ENCODE measurements at regions not wholly inside any gene's neighbourhood (a gene's known extent, or its start where the extent isn't known, plus 50 kb on each side); places are given as distances from the start of the nearest gene placed in this dataset.

- H3K27ac Mint-ChIP-seq, result no peak overlapping the region
- H3K27me3 ChIP-seq (replicated peaks in 1 of 2; ENCODE audit: control insufficient read depth in 2 of 2, extremely low read depth in 1 of 2, insufficient read depth in 2 of 2, low read length in 1 of 2), result peaks cover 0 to 16% of the 10 kb centered on the region in 2 experiments
- H3K4me1 Mint-ChIP-seq, result no peaks in the 10 kb centered on the region
- CTCF ChIA-PET, result no interaction called here
- POLR2A ChIA-PET, result no interaction called here
- H3K27ac ChIP-seq (ENCODE audit: low read length), result no peak overlapping the region
- DNase-seq, result no peak
- H3K9me3 Mint-ChIP-seq, result no peaks in the 10 kb centered on the region
- H3K36me3 Mint-ChIP-seq, result no peaks in the 10 kb centered on the region
- no peak for ATAC-seq (replicated peaks in 1 of 4)
- H3K36me3 ChIP-seq (ENCODE audit: control insufficient read depth in 2 of 2, extremely low read depth in 1 of 2, insufficient read depth in 1 of 2, low read length in 1 of 2), result no peaks in the 10 kb centered on the region
- no peak overlapping the region for H3K4me3 Mint-ChIP-seq
- 72% methylated on average over 2 of the region's 5 CpGs for WGBS (ENCODE audit: insufficient coverage)
- no peaks in the 10 kb centered on the region for H3K9me3 ChIP-seq
- no peaks in the 10 kb centered on the region for H3K4me1 ChIP-seq (ENCODE audit: control insufficient read depth in 1 of 2, extremely low read depth in 1 of 2, insufficient read depth in 2 of 2, low read length in 2 of 2)
- H3K4me3 ChIP-seq (ENCODE audit: control insufficient read depth in 1 of 2, extremely low read depth in 1 of 2, low read length in 1 of 2), result no peak overlapping the region
- peaks cover 2 to 3% of the 10 kb centered on the region in 2 donors for H3K27me3 Mint-ChIP-seq
Measured at GRCh38 chr7:36079446-36080025, 73.5 kb upstream of the EEPD1 start.

GRCh38 chr7:36080843-36081242 lies 72.2 kb upstream of the EEPD1 start:
- DNase-seq, result no peak
- Mint-ChIP-seq H3K9me3 (no peaks in the 10 kb centered on the region), H3K27me3 (peaks cover 0 to 2% of the 10 kb centered on the region in 2 donors), H3K4me3 (no peak overlapping the region), H3K27ac (no peak overlapping the region), H3K36me3 (no peaks in the 10 kb centered on the region), H3K4me1 (no peaks in the 10 kb centered on the region)
- ChIA-PET CTCF (no interaction called here), POLR2A (no interaction called here)
- no peaks in the 10 kb centered on the region for H3K36me3 ChIP-seq (ENCODE audit: control insufficient read depth in 2 of 2, extremely low read depth in 1 of 2, insufficient read depth in 1 of 2, low read length in 1 of 2)
- H3K27me3 ChIP-seq (replicated peaks in 1 of 2; ENCODE audit: control insufficient read depth in 2 of 2, extremely low read depth in 1 of 2, insufficient read depth in 2 of 2, low read length in 1 of 2), result peaks cover 0 to 16% of the 10 kb centered on the region in 2 experiments
- no peak overlapping the region for H3K27ac ChIP-seq (ENCODE audit: low read length)
- no peaks in the 10 kb centered on the region for H3K4me1 ChIP-seq (ENCODE audit: control insufficient read depth in 1 of 2, extremely low read depth in 1 of 2, insufficient read depth in 2 of 2, low read length in 2 of 2)
- H3K4me3 ChIP-seq (ENCODE audit: control insufficient read depth in 1 of 2, extremely low read depth in 1 of 2, low read length in 1 of 2), result no peak overlapping the region
- no peak for ATAC-seq (replicated peaks in 1 of 4)
- no peaks in the 10 kb centered on the region for H3K9me3 ChIP-seq
- 100% methylated on average over 4 of the region's 5 CpGs for WGBS (ENCODE audit: insufficient coverage)

GRCh38 chr7:36082216-36082615 lies 70.8 kb upstream of the EEPD1 start:
- H3K27me3 Mint-ChIP-seq, result peaks cover 0 to 2% of the 10 kb centered on the region in 2 donors
- H3K9me3 Mint-ChIP-seq, result no peaks in the 10 kb centered on the region
- no peak overlapping the region for H3K27ac Mint-ChIP-seq
- Histone ChIP-seq H3K9me3 (no peaks in the 10 kb centered on the region), H3K4me3 (ENCODE audit: control insufficient read depth in 1 of 2, extremely low read depth in 1 of 2, low read length in 1 of 2) (no peak overlapping the region), H3K4me1 (ENCODE audit: control insufficient read depth in 1 of 2, extremely low read depth in 1 of 2, insufficient read depth in 2 of 2, low read length in 2 of 2) (no peaks in the 10 kb centered on the region), H3K36me3 (ENCODE audit: control insufficient read depth in 2 of 2, extremely low read depth in 1 of 2, insufficient read depth in 1 of 2, low read length in 1 of 2) (no peaks in the 10 kb centered on the region), H3K27me3 (replicated peaks in 1 of 2; ENCODE audit: control insufficient read depth in 2 of 2, extremely low read depth in 1 of 2, insufficient read depth in 2 of 2, low read length in 1 of 2) (peaks cover 0 to 16% of the 10 kb centered on the region in 2 experiments), H3K27ac (ENCODE audit: low read length) (no peak overlapping the region)
- no peak overlapping the region for H3K4me3 Mint-ChIP-seq
- whole genome bisulfite sequencing (ENCODE audit: insufficient coverage), result 89% methylated on average over 3 of the region's 4 CpGs
- DNase-seq (no peak), ATAC-seq (replicated peaks in 1 of 4) (no peak)
- ChIA-PET CTCF (interaction anchor here in 1 of 2 donors (0.6 kb wide), 1 partner anchor 105 kb away, joined by 3 read pairs; no protein-coding TSS in a partner anchor), POLR2A (no interaction called here)
- H3K36me3 Mint-ChIP-seq, result no peaks in the 10 kb centered on the region
- H3K4me1 Mint-ChIP-seq, result no peaks in the 10 kb centered on the region

- Mint-ChIP-seq H3K27me3 (peaks cover 0 to 2% of the 10 kb centered on the region in 2 donors), H3K27ac (no peak overlapping the region), H3K36me3 (no peaks in the 10 kb centered on the region), H3K4me1 (no peaks in the 10 kb centered on the region), H3K4me3 (no peak overlapping the region), H3K9me3 (peaks cover 0 to 2% (median 0%) of the 10 kb centered on the region in 3 donors)
- Histone ChIP-seq H3K27ac (ENCODE audit: low read length) (no peak overlapping the region), H3K9me3 (no peaks in the 10 kb centered on the region), H3K36me3 (ENCODE audit: control insufficient read depth in 2 of 2, extremely low read depth in 1 of 2, insufficient read depth in 1 of 2, low read length in 1 of 2) (no peaks in the 10 kb centered on the region), H3K27me3 (replicated peaks in 1 of 2; ENCODE audit: control insufficient read depth in 2 of 2, extremely low read depth in 1 of 2, insufficient read depth in 2 of 2, low read length in 1 of 2) (peaks cover 0 to 16% of the 10 kb centered on the region in 2 experiments), H3K4me3 (ENCODE audit: control insufficient read depth in 1 of 2, extremely low read depth in 1 of 2, low read length in 1 of 2) (no peak overlapping the region), H3K4me1 (ENCODE audit: control insufficient read depth in 1 of 2, extremely low read depth in 1 of 2, insufficient read depth in 2 of 2, low read length in 2 of 2) (no peaks in the 10 kb centered on the region)
- ATAC-seq (replicated peaks in 1 of 4) (no peak), DNase-seq (no peak)
- POLR2A ChIA-PET, result no interaction called here
- WGBS (ENCODE audit: insufficient coverage), result 97% methylated on average over 2 of the region's 5 CpGs
- CTCF ChIA-PET, result no interaction called here
Measured at GRCh38 chr7:36082910-36083309, 70.1 kb upstream of the EEPD1 start.

- Histone ChIP-seq H3K4me3 (ENCODE audit: control insufficient read depth in 1 of 2, extremely low read depth in 1 of 2, low read length in 1 of 2) (no peak overlapping the region), H3K4me1 (ENCODE audit: control insufficient read depth in 1 of 2, extremely low read depth in 1 of 2, insufficient read depth in 2 of 2, low read length in 2 of 2) (no peaks in the 10 kb centered on the region), H3K9me3 (no peaks in the 10 kb centered on the region), H3K27ac (ENCODE audit: low read length) (no peak overlapping the region), H3K36me3 (ENCODE audit: control insufficient read depth in 2 of 2, extremely low read depth in 1 of 2, insufficient read depth in 1 of 2, low read length in 1 of 2) (no peaks in the 10 kb centered on the region), H3K27me3 (replicated peaks in 1 of 2; ENCODE audit: control insufficient read depth in 2 of 2, extremely low read depth in 1 of 2, insufficient read depth in 2 of 2, low read length in 1 of 2) (peaks cover 0 to 16% of the 10 kb centered on the region in 2 experiments)
- DNase-seq (no peak), ATAC-seq (replicated peaks in 1 of 4) (no peak)
- H3K27me3 Mint-ChIP-seq, result peaks cover 0 to 2% of the 10 kb centered on the region in 2 donors
- ChIA-PET POLR2A (no interaction called here), CTCF (no interaction called here)
- H3K9me3 Mint-ChIP-seq, result peaks cover 0 to 9% (median 0%) of the 10 kb centered on the region in 3 donors
- no peaks in the 10 kb centered on the region for H3K4me1 Mint-ChIP-seq
- no peaks in the 10 kb centered on the region for H3K36me3 Mint-ChIP-seq
- 88% methylated on average over 7 of the region's 12 CpGs for WGBS (ENCODE audit: insufficient coverage)
- H3K4me3 Mint-ChIP-seq, result no peak overlapping the region
- H3K27ac Mint-ChIP-seq, result no peak overlapping the region
Measured at GRCh38 chr7:36083626-36084380, 69.3 kb upstream of the EEPD1 start.

- ChIA-PET POLR2A (no interaction called here), CTCF (no interaction called here)
- DNase-seq (no peak), ATAC-seq (replicated peaks in 1 of 4) (no peak)
- H3K27ac ChIP-seq (ENCODE audit: low read length), result no peak overlapping the region
- Mint-ChIP-seq H3K9me3 (peaks cover 0 to 10% (median 0%) of the 10 kb centered on the region in 3 donors), H3K27me3 (peaks cover 0 to 2% of the 10 kb centered on the region in 2 donors), H3K36me3 (no peaks in the 10 kb centered on the region), H3K27ac (no peak overlapping the region), H3K4me1 (no peaks in the 10 kb centered on the region), H3K4me3 (no peak overlapping the region)
- no peaks in the 10 kb centered on the region for H3K36me3 ChIP-seq (ENCODE audit: control insufficient read depth in 2 of 2, extremely low read depth in 1 of 2, insufficient read depth in 1 of 2, low read length in 1 of 2)
- no peaks in the 10 kb centered on the region for H3K4me1 ChIP-seq (ENCODE audit: control insufficient read depth in 1 of 2, extremely low read depth in 1 of 2, insufficient read depth in 2 of 2, low read length in 2 of 2)
- peaks cover 0 to 13% of the 10 kb centered on the region in 2 experiments for H3K27me3 ChIP-seq (replicated peaks in 1 of 2; ENCODE audit: control insufficient read depth in 2 of 2, extremely low read depth in 1 of 2, insufficient read depth in 2 of 2, low read length in 1 of 2)
- 90% methylated on average over 19 of the region's 26 CpGs for WGBS (ENCODE audit: insufficient coverage)
- H3K4me3 ChIP-seq (ENCODE audit: control insufficient read depth in 1 of 2, extremely low read depth in 1 of 2, low read length in 1 of 2), result no peak overlapping the region
- H3K9me3 ChIP-seq, result no peaks in the 10 kb centered on the region
Measured at GRCh38 chr7:36084485-36085091, 68.5 kb upstream of the EEPD1 start.
